Subcutaneous abdominal adipose tissue (tissue), 5 donors: ENCODE measurements at regions not wholly inside any gene's neighbourhood (a gene's known extent, or its start where the extent isn't known, plus 50 kb on each side); places are given as distances from the start of the nearest gene placed in this dataset.
A peak's percentile ranks its signal among the peaks of the same experiment; 100 is the strongest.
"Not testable (repeated sequence)": the region's sequence is repeated elsewhere in the genome, so short reads cannot be mapped to it uniquely, and the experiment has no call there.

Experiments
- H3K27ac ChIP-seq: one replicate; pipeline ENCODE4 v1.7.0; 2013; ENCODE audit warnings: low read depth, mild to moderate bottlenecking, inconsistent platforms, low read length, moderate library complexity
- H3K27me3 ChIP-seq, 5 donors: one replicate each; pipeline ENCODE4 v1.7.0; 2013; ENCODE audit warnings: low read length in 5 of 5, inconsistent platforms in 1 of 5; ENCODE audit not compliant: control insufficient read depth in 5 of 5, insufficient read depth in 4 of 5
- H3K36me3 ChIP-seq, 5 donors: one replicate each; pipeline ENCODE4 v1.7.0; 2013; ENCODE audit warnings: low read length in 5 of 5; ENCODE audit not compliant: control insufficient read depth in 5 of 5, insufficient read depth in 5 of 5
- H3K4me1 ChIP-seq, 5 donors: one replicate each; pipeline ENCODE4 v1.7.0; 2013; ENCODE audit warnings: low read length in 5 of 5, mild to moderate bottlenecking in 3 of 5, moderate library complexity in 1 of 5; ENCODE audit not compliant: control insufficient read depth in 5 of 5, insufficient read depth in 5 of 5
- H3K4me3 ChIP-seq, 5 donors: one replicate each; pipeline ENCODE4 v1.7.0; 2013; ENCODE audit warnings: low read length in 5 of 5, low read depth in 1 of 5
- H3K9ac ChIP-seq, 5 donors: one replicate each; pipeline ENCODE4 v1.7.0; 2013; ENCODE audit warnings: low read length in 5 of 5, mild to moderate bottlenecking in 4 of 5, moderate library complexity in 3 of 5
- H3K9me3 ChIP-seq, 5 donors: one replicate each; pipeline ENCODE4 v1.7.0; 2013; ENCODE audit warnings: low read length in 5 of 5; ENCODE audit not compliant: control insufficient read depth in 5 of 5
- donor health status: healthy.
- donor health status: healthy.
- donor health status: healthy.
- donor health status: healthy.
- donor health status: healthy.

DNA sequence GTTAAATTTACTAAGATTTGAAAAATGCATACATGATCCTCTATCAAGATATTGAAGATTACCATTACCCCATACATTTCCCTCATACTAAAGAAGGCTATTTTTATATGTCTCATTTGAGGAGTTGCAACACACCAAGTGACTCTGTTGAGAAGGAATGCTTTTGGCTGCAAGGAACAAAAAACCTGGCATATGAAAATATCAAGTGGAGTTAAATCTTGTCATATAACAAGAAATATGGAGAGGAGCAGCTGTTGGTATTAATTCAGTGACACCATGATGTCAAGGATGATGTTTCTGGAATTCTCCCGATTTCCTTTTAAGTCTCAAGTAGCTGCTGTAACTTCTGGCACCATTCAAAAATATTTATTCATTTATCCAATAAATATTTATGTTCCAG, 193.8 kb downstream of the CSNK1G3 start:
- H3K4me1 ChIP-seq = peaks cover 0 to 16% (median 8%) of the 10 kb centered on the region in 5 donors
- H3K27me3 ChIP-seq = no peaks in the 10 kb centered on the region
- H3K36me3 ChIP-seq = no peaks in the 10 kb centered on the region
- no peak overlapping the region for H3K9ac ChIP-seq
- H3K9me3 ChIP-seq = peaks cover 0 to 6% (median 0%) of the 10 kb centered on the region in 5 donors
- H3K27ac ChIP-seq = no peak overlapping the region
- no peak overlapping the region for H3K4me3 ChIP-seq

- Histone ChIP-seq H3K9me3 (no peaks in the 10 kb centered on the region), H3K4me1 (peaks cover 0 to 8% (median 6%) of the 10 kb centered on the region in 5 donors), H3K4me3 (no peak overlapping the region), H3K9ac (no peak overlapping the region), H3K36me3 (no peaks in the 10 kb centered on the region), H3K27me3 (no peaks in the 10 kb centered on the region), H3K27ac (peak overlapping the region; percentile 24)
Observed at GRCh38 chr5:123701511-123702200, 189.7 kb downstream of the CSNK1G3 start.

- no peak overlapping the region for H3K9ac ChIP-seq
- H3K36me3 ChIP-seq = no peaks in the 10 kb centered on the region
- H3K4me3 ChIP-seq = no peak overlapping the region
- H3K9me3 ChIP-seq = no peaks in the 10 kb centered on the region
- peaks cover 0 to 11% (median 9%) of the 10 kb centered on the region in 5 donors for H3K4me1 ChIP-seq
- H3K27ac ChIP-seq = peak overlapping the region; percentile 24
- no peaks in the 10 kb centered on the region for H3K27me3 ChIP-seq
Observed at GRCh38 chr5:123700624-123701287, 188.8 kb downstream of the CSNK1G3 start.

DNA sequence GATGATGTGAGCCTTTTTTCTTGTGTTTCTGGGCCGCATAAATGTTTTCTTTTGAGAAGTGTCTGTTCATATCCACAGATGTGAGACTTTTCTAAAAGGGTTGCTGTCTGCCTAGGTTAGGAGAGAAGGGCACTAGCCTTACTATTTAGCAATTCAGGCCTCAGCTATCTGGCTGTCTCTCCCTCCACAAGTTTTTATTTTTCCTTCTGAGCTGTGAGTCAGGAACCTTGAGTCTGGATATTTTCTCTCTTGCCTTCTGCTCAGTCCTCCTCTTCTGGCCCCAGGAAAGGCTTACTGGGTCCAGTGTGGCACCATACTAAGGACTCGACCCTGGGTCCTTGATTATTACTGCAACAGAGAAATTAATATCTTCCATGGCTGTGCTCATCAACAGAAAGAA, 187.6 kb downstream of the CSNK1G3 start:
- Histone ChIP-seq H3K27me3 (no peaks in the 10 kb centered on the region), H3K9ac (no peak overlapping the region), H3K36me3 (no peaks in the 10 kb centered on the region), H3K9me3 (no peaks in the 10 kb centered on the region), H3K4me1 (peaks cover 0 to 11% (median 9%) of the 10 kb centered on the region in 5 donors), H3K27ac (no peak overlapping the region), H3K4me3 (no peak overlapping the region)

- H3K36me3 ChIP-seq = not testable (repeated sequence)
Observed at GRCh38 chr5:123698937-123699336, 187.0 kb downstream of the CSNK1G3 start.

DNA sequence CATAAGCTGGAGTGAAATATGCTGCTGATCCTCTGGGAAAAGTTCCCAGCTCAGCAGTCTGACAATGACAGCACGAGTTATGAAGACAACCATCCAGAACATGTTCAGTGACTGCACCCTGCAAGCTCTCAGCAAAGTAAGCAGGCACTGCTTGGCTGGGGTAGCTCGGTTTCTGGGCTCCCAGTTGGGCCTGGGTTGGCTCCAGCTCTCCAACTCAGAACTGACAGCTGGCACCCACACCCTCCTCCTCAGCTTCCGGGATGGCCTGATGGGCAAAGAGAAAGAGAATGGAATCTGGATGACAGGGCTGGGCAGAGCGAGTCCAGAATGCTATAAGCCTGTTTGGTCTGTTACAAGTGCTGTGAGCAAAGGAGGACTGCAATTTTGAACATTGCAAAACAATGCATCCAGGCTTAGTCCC, 185.0 kb downstream of the CSNK1G3 start:
- Histone ChIP-seq H3K9ac (no peak overlapping the region), H3K4me3 (peak overlapping the region in 1 of 5 donors; percentile 23), H3K9me3 (no peaks in the 10 kb centered on the region), H3K36me3 (no peaks in the 10 kb centered on the region), H3K27me3 (no peaks in the 10 kb centered on the region), H3K27ac (no peak overlapping the region), H3K4me1 (peaks cover 0 to 11% (median 9%) of the 10 kb centered on the region in 5 donors)

More at GRCh38 chr5:123698937-123699336, 187.0 kb downstream of the CSNK1G3 start:
- H3K4me3 ChIP-seq, H3K9ac ChIP-seq, H3K27ac ChIP-seq, H3K27me3 ChIP-seq, H3K9me3 ChIP-seq: not testable (repeated sequence)
- peaks cover 0 to 11% (median 9%) of the 10 kb centered on the region in 5 donors for H3K4me1 ChIP-seq

DNA sequence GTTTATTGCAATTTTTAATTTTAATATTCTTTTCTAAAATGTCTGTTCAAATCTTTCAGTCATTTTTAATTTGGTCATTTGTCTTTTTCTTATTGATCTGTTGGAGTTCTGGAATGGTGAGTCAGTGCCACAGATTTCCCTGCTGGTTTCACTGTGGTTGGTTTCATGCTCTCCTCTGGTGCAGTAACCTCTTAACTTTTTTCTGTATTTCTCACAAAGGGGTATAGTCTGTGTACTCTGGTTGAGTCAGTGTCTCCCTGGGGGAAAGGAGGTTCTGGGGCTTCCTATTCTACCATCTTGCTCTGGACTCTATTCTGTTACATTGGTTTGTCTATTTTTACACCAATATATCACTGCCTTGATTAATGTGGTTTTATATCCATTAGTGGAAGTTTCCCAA, 178.8 kb downstream of the CSNK1G3 start:
- Histone ChIP-seq H3K9ac (no peak overlapping the region), H3K27me3 (no peaks in the 10 kb centered on the region), H3K9me3 (peaks cover 0 to 3% (median 0%) of the 10 kb centered on the region in 5 donors), H3K4me3 (no peak overlapping the region), H3K27ac (no peak overlapping the region), H3K36me3 (no peaks in the 10 kb centered on the region), H3K4me1 (no peaks in the 10 kb centered on the region)

DNA sequence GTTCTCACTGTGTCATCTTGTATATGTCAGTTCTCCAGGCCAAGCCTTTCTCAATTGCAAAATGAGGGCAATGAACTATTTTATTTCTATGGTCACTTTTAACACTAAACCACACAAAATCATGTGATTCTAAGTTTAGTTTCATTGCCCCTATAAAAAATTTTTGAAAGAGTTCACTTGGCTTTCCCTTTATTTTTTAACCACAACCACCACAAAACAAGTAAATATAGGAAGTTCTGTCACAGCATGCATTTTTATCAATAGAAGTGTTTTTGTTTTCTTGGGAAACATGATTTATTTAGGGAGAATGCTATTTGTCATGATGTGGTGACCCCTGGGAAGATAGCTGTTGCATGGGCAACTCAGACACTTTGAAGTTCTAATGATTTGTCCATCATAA, 169.1 kb downstream of the CSNK1G3 start:
- no peaks in the 10 kb centered on the region for H3K4me1 ChIP-seq
- H3K4me3 ChIP-seq = no peak overlapping the region
- H3K36me3 ChIP-seq = no peaks in the 10 kb centered on the region
- peaks cover 0 to 16% (median 10%) of the 10 kb centered on the region in 5 donors for H3K9me3 ChIP-seq
- no peak overlapping the region for H3K27ac ChIP-seq
- no peak overlapping the region for H3K9ac ChIP-seq
- no peaks in the 10 kb centered on the region for H3K27me3 ChIP-seq

GRCh38 chr5:123673107-123673506, 161.1 kb downstream of the CSNK1G3 start:
- no peaks in the 10 kb centered on the region for H3K9me3 ChIP-seq
- peaks cover 0 to 24% (median 14%) of the 10 kb centered on the region in 5 donors for H3K4me1 ChIP-seq
- H3K36me3 ChIP-seq = no peaks in the 10 kb centered on the region
- H3K4me3 ChIP-seq = no peak overlapping the region
- H3K27me3 ChIP-seq = no peaks in the 10 kb centered on the region
- H3K27ac ChIP-seq = no peak overlapping the region
- H3K9ac ChIP-seq = no peak overlapping the region

- no peak overlapping the region for H3K9ac ChIP-seq
- H3K4me3 ChIP-seq = no peak overlapping the region
- H3K27ac ChIP-seq = no peak overlapping the region
- peaks cover 0 to 24% (median 14%) of the 10 kb centered on the region in 5 donors for H3K4me1 ChIP-seq
- no peaks in the 10 kb centered on the region for H3K36me3 ChIP-seq
- H3K27me3 ChIP-seq = no peaks in the 10 kb centered on the region
- H3K9me3 ChIP-seq = no peaks in the 10 kb centered on the region
Observed at GRCh38 chr5:123671711-123672456, 159.9 kb downstream of the CSNK1G3 start.
